Smooth muscle cell (in vitro differentiated cells): ENCODE measurements at regions not wholly inside any gene's neighbourhood (a gene's known extent, or its start where the extent isn't known, plus 50 kb on each side); places are given as distances from the start of the nearest gene placed in this dataset.

Experiments used
- DNase-seq: peaks from one replicate; lab custom pipeline; 2025; ENCODE audit not compliant: unreplicated experiment; lab: John Stamatoyannopoulos, UW
- H2AFZ ChIP-seq: fragments of 200-600 bp; sonication (generic); 2 replicates; pipeline ENCODE4 v1.6.0; 2016; ENCODE audit warnings: antibody characterized with exemption, low read depth, mild to moderate bottlenecking
- H3F3A ChIP-seq: fragments of 200-600 bp; sonication (generic); 2 replicates; pipeline ENCODE4 v1.6.0; 2017; ENCODE audit warnings: antibody characterized with exemption, low read depth
- H3K27ac ChIP-seq: fragments of 200-600 bp; sonication (generic); 2 replicates; pipeline ENCODE4 v1.5.1; 2016; ENCODE audit warnings: low read depth, mild to moderate bottlenecking
- H3K27me3 ChIP-seq: fragments of 200-600 bp; sonication (generic); 2 replicates; pipeline ENCODE4 v1.6.1; 2016; ENCODE audit warnings: low read depth, mild to moderate bottlenecking
- H3K36me3 ChIP-seq: fragments of 200-600 bp; sonication (generic); 2 replicates; pipeline ENCODE4 v1.5.1; 2016; ENCODE audit warnings: low read depth
- H3K4me1 ChIP-seq: fragments of 200-600 bp; sonication (generic); 2 replicates; pipeline ENCODE4 v1.5.1; 2016; ENCODE audit warnings: low read depth
- H3K4me2 ChIP-seq: fragments of 200-600 bp; sonication (generic); 2 replicates; pipeline ENCODE4 v1.6.0; 2016; ENCODE audit warnings: mild to moderate bottlenecking
- H3K4me3 ChIP-seq: fragments of 200-600 bp; sonication (generic); 2 replicates; pipeline ENCODE4 v1.5.1; 2016; ENCODE audit warnings: mild to moderate bottlenecking
- H3K79me2 ChIP-seq: fragments of 200-600 bp; sonication (generic); 2 replicates; pipeline ENCODE4 v1.6.0; 2016; ENCODE audit warnings: low read depth, mild to moderate bottlenecking
- H3K9ac ChIP-seq: fragments of 200-600 bp; sonication (generic); 2 replicates; pipeline ENCODE4 v1.6.0; 2016; ENCODE audit warnings: low read depth
- H3K9me3 ChIP-seq: fragments of 200-600 bp; sonication (generic); replicated peaks from 2 replicates; pipeline ENCODE4 v1.5.1; 2016; ENCODE audit warnings: low read depth
- H4K20me1 ChIP-seq: fragments of 200-600 bp; sonication (generic); 2 replicates; pipeline ENCODE4 v1.6.0; 2016; ENCODE audit warnings: low read depth
- WGBS: methylation state at CpG from one replicate; pipeline ENCODE4 v1.1.7; 2016; ENCODE audit warnings: low lambda C conversion rate; 5-methylcytosine and 5-hydroxymethylcytosine counted together
- TF ChIP-seq, protein P1 (sequence below): fragments of 200-600 bp; sonication (generic); IDR thresholded peaks from 2 replicates; pipeline ENCODE4 v1.5.1; 2017; ENCODE audit warnings: borderline replicate concordance, mild to moderate bottlenecking, antibody characterized with exemption; ENCODE audit not compliant: insufficient read depth, poor library complexity, severe bottlenecking

- Histone ChIP-seq H3F3A (no peaks in the 10 kb centered on the region), H3K9ac (no peak overlapping the region), H3K4me2 (no peak overlapping the region), H3K27me3 (no peaks in the 10 kb centered on the region), H3K79me2 (no peaks in the 10 kb centered on the region), H3K27ac (no peak overlapping the region), H4K20me1 (no peaks in the 10 kb centered on the region), H3K9me3 (no peaks in the 10 kb centered on the region), H3K4me3 (no peak overlapping the region), H2AFZ (no peak overlapping the region), H3K4me1 (no peaks in the 10 kb centered on the region), H3K36me3 (no peaks in the 10 kb centered on the region)
- 93% methylated on average over 5 of the region's 5 CpGs for WGBS
- TF ChIP-seq, protein P1, sequence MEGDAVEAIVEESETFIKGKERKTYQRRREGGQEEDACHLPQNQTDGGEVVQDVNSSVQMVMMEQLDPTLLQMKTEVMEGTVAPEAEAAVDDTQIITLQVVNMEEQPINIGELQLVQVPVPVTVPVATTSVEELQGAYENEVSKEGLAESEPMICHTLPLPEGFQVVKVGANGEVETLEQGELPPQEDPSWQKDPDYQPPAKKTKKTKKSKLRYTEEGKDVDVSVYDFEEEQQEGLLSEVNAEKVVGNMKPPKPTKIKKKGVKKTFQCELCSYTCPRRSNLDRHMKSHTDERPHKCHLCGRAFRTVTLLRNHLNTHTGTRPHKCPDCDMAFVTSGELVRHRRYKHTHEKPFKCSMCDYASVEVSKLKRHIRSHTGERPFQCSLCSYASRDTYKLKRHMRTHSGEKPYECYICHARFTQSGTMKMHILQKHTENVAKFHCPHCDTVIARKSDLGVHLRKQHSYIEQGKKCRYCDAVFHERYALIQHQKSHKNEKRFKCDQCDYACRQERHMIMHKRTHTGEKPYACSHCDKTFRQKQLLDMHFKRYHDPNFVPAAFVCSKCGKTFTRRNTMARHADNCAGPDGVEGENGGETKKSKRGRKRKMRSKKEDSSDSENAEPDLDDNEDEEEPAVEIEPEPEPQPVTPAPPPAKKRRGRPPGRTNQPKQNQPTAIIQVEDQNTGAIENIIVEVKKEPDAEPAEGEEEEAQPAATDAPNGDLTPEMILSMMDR: no peak
- DNase-seq: no peak
These were observed 392.2 kb downstream of the DIPK2A start for GRCh38 chr3:144363856-144364255.

DNA sequence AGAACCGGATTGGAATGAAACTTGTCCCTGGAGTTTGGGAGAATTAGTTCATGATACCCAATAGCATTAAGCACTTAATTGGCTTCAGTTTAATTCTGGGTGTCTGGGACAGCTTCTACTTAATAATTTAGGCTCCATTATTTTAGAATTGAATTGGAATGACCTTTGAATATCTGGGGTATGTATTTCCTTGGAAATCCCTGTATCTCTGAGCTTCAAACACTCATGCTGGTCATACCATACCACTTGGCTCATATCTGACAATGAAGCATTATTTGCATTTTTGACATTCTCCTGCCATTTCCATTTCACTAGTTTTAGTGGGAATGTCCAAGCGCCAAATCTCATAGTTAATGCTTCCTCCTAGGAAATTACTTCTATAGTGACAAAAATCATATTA, 393.1 kb downstream of the DIPK2A start:
- H3K79me2 ChIP-seq: no peaks in the 10 kb centered on the region
- no peaks in the 10 kb centered on the region for H3K9me3 ChIP-seq
- whole genome bisulfite sequencing: 88% methylated on average over 2 of the region's 2 CpGs
- no peak for DNase-seq
- no peaks in the 10 kb centered on the region for H3K36me3 ChIP-seq
- H2AFZ ChIP-seq: no peak overlapping the region
- no peaks in the 10 kb centered on the region for H4K20me1 ChIP-seq
- no peak overlapping the region for H3K4me2 ChIP-seq
- no peak overlapping the region for H3K9ac ChIP-seq
- no peaks in the 10 kb centered on the region for H3K4me1 ChIP-seq
- H3K27me3 ChIP-seq: no peaks in the 10 kb centered on the region
- no peak overlapping the region for H3K4me3 ChIP-seq
- no peaks in the 10 kb centered on the region for H3F3A ChIP-seq
- H3K27ac ChIP-seq: no peak overlapping the region
- TF ChIP-seq, protein P1: no peak

GRCh38 chr3:144369129-144369879, 397.7 kb downstream of the DIPK2A start:
- H4K20me1 ChIP-seq: no peaks in the 10 kb centered on the region
- no peak overlapping the region for H3K4me3 ChIP-seq
- no peak overlapping the region for H2AFZ ChIP-seq
- H3K27ac ChIP-seq: no peak overlapping the region
- H3K4me2 ChIP-seq: no peak overlapping the region
- no peaks in the 10 kb centered on the region for H3K79me2 ChIP-seq
- H3F3A ChIP-seq: no peaks in the 10 kb centered on the region
- DNase-seq: no peak
- 92% methylated on average over 2 of the region's 2 CpGs for WGBS
- H3K4me1 ChIP-seq: no peaks in the 10 kb centered on the region
- TF ChIP-seq, protein P1: no peak
- no peaks in the 10 kb centered on the region for H3K36me3 ChIP-seq
- H3K9ac ChIP-seq: no peak overlapping the region
- H3K9me3 ChIP-seq: no peaks in the 10 kb centered on the region
- H3K27me3 ChIP-seq: no peaks in the 10 kb centered on the region

- no peak overlapping the region for H3K4me3 ChIP-seq
- H3K4me2 ChIP-seq: no peak overlapping the region
- no peaks in the 10 kb centered on the region for H3K9me3 ChIP-seq
- H3K9ac ChIP-seq: no peak overlapping the region
- no peaks in the 10 kb centered on the region for H3F3A ChIP-seq
- H3K27ac ChIP-seq: no peak overlapping the region
- TF ChIP-seq, protein P1: no peak
- DNase-seq: no peak
- H3K27me3 ChIP-seq: no peaks in the 10 kb centered on the region
- H2AFZ ChIP-seq: no peak overlapping the region
- no peaks in the 10 kb centered on the region for H3K36me3 ChIP-seq
- no peaks in the 10 kb centered on the region for H3K79me2 ChIP-seq
- no peaks in the 10 kb centered on the region for H3K4me1 ChIP-seq
- H4K20me1 ChIP-seq: no peaks in the 10 kb centered on the region
- WGBS: 93% methylated on average over 1 of the region's 1 CpG
These were observed 403.5 kb downstream of the DIPK2A start for GRCh38 chr3:144375088-144375487.
